Stimulated activated CD4-positive, alpha-beta T cell treated with anti-CD3 and anti-CD28 coated beads, Interleukin-2, amount 100 ng/mL, for 24 hours (primary cell): ENCODE measurements at regions not wholly inside any gene's neighbourhood (a gene's known extent, or its start where the extent isn't known, plus 50 kb on each side); places are given as distances from the start of the nearest gene placed in this dataset.

Source experiments
- DNase-seq, 2 donors: peaks; one replicate each; pipeline ENCODE4 v3.0.0-alpha.2; 2020

GRCh38 chr6:148261470-148261869, 81.2 kb upstream of the SASH1 start:
- no peak for DNase-seq

DNA sequence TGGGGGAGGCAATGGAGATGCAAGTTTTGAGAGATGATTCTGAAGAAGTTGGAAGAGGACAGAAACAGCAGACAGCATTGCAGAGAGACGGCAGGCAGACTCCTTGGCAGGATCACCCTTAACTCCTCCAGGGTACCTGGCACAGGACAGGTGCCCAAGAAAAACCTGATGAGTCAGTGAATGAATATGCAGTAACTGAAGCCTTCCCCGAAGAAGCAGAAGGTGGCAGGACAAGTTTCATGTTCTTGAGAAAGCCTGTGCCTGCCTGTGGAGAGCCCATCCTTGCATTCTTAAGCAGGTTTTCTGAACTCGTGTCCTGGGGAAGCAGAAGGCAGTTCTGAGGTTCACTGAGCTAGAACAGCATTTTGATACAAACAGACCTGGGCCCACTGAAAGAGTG, 79.6 kb upstream of the SASH1 start:
- no peak for DNase-seq

DNA sequence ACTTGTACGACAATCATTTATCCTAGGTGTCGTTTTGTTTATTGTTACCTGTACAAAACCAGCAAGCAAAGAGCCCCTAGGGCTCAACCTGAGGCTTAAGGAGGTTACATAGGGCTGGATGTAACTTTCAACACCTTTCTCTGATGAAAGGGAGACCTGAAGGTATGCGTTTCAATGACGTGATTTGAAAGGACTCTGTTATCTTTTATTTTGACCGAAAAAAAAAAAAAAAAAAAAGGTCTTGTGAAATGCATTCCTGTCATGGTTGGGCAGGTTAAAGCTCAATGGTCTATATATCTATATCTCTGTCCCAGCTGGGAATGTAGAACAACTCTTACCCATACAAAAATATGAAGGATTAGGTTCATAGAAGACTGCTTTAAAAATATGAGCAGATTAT, 78.7 kb upstream of the SASH1 start:
- DNase-seq, result no peak

- DNase-seq, result no peak
Observed at GRCh38 chr6:148265054-148265453, 77.6 kb upstream of the SASH1 start.

- DNase-seq, result no peak
Observed at GRCh38 chr6:148269386-148269785, 73.3 kb upstream of the SASH1 start.

DNA sequence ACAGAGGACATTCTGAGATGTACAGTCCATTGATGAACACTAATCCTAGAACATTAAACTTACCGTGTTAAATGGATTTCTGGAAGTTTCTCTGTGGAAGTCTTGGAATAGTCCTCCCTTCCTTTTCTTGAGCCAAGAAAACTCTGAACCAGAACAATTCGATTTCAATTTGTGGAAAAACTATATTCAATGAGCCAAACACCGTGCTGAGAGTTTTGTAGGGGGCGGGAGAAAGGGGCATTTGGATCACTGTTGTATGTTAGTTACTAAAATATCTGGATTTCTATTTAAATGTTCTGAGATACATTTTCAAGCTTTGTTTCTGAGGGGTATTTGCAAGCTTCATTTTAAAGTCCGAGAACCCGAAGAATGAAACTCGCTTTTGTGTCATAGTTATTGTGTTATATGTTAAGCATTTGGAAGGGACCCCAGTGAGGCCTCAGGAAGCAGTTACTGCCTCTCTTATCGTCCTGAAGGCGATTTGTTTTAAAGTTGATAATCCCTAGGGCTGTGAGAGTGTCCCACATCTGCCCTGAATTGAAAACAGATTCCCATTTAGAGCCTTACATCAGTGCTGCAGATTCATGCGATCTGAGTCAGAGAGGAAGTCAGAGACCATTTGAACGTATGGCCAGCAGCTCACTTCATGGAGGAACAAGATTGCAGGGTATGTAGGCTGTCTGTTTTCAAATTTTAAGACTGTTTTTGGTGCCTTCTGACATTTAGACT, 70.8 kb upstream of the SASH1 start:
- DNase-seq, result no peak

DNA sequence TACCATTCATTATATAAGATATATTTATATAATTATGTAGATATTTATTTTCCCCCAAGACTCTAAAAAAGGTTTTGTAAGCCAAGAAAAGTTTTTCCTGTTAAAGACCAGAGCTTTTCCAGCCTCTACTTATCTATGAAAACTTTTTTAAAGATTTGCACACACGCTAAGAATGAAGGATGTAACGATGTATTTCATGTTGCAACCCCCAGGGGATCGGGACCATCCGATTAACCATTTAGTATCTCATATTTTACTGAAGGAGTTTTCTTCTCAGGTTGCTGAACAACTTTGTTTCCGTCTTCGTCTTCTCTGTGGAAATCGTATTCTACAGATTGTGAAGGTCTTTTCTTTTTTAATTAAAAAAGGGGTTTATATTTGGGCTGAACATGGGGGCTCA, 70.0 kb upstream of the SASH1 start:
- DNase-seq, result no peak

DNA sequence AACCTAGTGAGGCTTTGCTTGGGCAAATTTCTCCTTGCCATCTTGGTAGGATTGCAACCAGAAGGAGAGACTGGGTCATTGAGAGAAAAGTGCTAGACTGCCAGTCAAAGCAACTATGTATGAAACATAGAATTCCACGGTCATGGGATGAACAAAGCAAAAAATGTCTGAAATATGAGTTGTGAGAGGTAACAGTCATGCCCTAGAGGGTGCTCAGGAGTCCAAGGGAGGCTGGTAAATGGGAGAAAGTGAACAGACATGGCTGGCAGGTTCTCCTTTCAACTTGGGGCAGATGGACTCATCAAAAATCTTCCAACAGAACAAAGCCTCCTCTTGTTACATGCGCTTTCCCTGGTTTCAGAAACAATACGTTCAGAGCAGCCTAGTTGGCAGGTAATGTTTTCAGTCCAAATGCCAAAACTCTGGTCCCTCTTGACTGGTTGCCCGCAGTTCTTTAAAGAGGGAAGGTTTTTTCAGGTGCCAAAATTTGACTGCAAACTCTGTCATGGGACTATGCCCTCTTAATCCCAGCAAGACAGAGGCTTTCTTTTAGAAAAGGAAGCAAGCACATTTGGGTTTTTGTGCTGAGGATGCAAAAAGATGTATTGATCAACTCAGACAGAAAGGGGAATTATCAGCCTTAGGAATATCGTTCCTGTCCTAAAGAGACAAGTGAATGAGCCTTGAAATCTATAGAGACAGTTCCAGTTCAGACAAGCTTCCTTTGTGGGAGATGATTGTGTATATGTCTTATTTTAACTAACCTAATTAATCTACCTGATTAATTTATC, 68.5 kb upstream of the SASH1 start:
- DNase-seq, result no peak

GRCh38 chr6:148274809-148275208, 67.8 kb upstream of the SASH1 start:
- DNase-seq, result no peak

DNA sequence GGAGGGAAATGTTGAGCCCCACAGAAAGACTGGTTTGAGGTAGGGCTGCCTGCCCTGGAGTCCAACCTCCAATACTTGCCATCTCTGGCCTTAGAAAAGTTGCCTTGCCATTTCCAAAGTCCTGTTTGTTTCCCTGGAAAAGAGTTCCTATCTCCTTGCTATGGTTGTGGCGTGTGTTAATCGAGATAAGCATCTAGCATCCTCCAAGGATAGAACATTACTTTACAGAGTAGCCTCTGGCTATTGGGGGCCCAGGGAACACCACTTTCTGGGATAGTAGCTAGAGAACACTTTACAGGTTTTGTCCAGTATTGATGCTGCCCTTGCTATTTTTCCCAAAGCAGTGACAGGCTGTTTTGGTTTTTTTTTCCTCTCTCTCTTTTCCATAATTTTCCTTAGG, 57.4 kb upstream of the SASH1 start:
- DNase-seq, result no peak

DNA sequence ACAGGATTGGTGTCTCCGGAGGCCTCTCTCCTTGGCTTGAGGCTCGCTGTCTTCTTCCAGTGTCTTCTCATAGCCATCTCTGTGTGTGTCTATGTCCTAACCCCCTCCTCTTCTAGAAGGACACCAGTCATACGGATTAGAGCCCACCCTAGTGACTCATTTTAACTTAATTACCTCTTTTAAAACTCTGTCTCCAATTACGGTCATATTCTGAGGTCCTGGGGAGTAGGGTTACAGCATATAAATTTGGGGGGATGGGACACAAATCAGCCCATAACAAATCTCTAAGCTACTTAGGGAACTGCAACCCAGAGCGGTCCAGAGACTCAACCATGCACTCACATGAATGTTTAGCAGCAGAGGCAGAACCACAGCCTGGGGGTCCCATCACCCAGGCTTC, 56.1 kb upstream of the SASH1 start:
- DNase-seq, result no peak

DNA sequence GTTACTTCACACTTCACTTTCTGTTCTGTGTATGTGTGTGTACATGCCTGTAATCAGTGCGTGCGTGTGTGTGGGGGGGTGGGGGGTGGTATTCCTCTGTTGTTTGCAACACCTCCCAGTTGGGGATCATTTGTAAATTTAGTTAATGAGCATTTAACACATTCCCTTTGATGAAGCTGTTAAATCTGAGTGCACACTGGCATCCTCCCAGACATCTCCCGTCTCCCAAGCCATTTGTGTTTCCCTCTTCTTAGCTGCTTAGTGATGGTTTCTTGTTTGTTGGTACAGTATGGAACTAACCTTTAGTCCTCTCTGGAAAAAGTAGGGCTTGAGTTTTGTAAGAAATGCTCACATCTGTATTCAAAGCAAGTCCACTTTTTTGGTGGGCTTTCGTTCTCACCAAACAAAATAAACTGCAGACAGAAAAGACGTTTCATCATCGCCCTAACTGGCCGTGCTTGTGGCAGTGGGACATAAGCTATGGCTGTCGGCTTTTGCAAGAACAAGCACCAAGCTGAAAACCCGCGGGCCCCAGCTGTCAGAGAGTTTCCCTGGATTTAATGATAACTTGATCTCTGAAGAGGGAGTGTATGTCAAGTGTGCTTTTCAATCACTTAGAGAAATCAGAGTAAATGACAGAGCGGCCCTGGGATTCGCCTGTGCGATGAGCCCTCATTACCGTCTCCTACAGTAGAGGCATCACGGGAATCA, 54.9 kb upstream of the SASH1 start:
- DNase-seq, result no peak

DNA sequence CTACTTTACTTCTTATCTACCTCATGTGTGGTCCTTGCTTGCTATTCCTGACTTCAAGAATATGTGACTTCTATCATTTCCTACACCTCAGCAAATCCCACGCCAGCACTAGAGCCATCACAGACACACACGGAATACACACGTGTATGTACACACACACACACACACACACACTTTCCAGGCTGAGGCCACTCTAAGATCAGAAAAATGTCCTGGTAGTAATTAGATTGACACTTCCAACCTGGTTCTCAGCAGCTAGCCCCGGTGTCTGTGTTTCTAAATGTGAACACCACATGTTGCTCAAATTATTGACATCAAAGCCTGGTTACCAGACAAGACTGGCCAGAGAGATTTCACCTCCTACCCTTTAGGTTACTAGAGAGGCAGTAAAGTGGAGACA, 54.1 kb upstream of the SASH1 start:
- DNase-seq, result no peak

DNA sequence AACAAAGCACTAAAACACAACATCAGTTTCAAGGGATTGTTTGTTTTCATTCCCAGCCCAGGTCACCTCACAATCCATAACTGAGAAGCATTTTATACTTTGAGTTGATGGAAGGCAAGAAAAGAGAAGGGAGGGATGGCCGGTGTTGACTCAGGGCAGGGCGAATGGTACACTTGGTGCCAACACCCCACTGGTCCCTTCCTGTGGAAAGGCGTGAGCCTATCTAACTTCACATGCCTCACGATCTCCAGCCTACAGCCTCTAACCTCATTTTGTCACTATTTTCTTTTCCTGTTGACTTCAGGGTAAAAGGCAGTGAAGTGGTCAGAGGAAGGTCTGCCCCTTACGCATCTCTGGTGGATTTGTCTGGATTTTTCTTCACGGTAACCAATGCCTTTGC, 53.5 kb upstream of the SASH1 start:
- no peak for DNase-seq

- DNase-seq, result no peak
Observed at GRCh38 chr6:148291876-148292275, 50.8 kb upstream of the SASH1 start.
